ENCODE measurements at regions not wholly inside any gene's neighbourhood (a gene's known extent, or its start where the extent isn't known, plus 50 kb on each side); places are given as distances from the start of the nearest gene placed in this dataset.

DNA sequence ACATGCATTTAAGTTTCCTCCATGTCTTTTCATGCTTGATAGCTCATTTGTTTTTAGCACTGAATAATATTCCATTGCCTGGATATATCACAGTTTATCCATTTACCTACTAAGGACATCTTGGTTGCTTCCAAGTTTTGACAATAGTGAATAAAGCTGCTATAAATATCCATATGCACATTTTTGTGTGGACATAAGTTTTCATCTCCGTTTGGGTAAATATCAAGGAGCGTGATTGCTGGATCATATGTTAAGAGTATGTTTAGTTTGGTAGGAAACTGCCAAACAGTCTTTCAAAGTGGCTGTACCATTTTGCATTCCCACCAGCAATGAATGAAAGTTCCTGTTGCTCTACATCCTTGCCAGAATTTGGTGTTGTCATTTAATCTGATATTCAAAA lies 172.5 kb downstream of the DHX15 start:
- no peak for ATAC-seq

GRCh38 chr4:24411299-24411698 lies 173.1 kb downstream of the DHX15 start:
- Mint-ChIP-seq H3K9me3 (no peaks in the 10 kb centered on the region), H3K4me1 (no peaks in the 10 kb centered on the region), H3K36me3 (no peaks in the 10 kb centered on the region), H3K4me3 (no peak overlapping the region), H3K27me3 (peaks cover 3 to 27% (median 11%) of the 10 kb centered on the region in 5 donors), H3K27ac (no peak overlapping the region)
- POLR2A ChIA-PET = no interaction called here
- ATAC-seq = no peak
- no peak for DNase-seq

More for the DNA sequence above, 172.5 kb downstream of the DHX15 start:
- no peaks in the 10 kb centered on the region for H3K4me1 Mint-ChIP-seq
- POLR2A ChIA-PET = no interaction called here
- no peak for DNase-seq
- H3K9me3 Mint-ChIP-seq = no peaks in the 10 kb centered on the region
- H3K36me3 Mint-ChIP-seq = no peaks in the 10 kb centered on the region
- H3K4me3 Mint-ChIP-seq = no peak overlapping the region
- peaks cover 5 to 32% (median 14%) of the 10 kb centered on the region in 5 donors for H3K27me3 Mint-ChIP-seq
- no peak overlapping the region for H3K27ac Mint-ChIP-seq

DNA sequence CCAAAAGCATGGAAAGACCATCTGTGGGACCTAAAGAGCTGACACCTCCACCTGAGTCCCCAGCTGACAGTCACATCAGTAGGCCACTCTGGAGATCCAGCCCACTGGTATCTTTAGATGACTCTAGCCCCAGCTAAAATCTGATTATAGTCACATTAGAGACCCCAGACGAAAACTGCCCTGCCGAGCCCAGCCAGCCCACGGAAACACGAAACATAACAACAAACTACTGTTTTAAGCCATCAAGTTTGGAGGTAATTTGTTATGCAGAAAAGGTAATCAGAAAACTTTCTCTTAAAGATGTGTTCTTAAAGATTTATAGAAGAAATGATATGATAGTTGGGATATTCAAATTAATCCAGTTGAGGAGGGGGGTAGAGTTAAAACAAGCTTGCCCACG lies 175.7 kb downstream of the DHX15 start:
- Mint-ChIP-seq H3K4me3 (no peak overlapping the region), H3K36me3 (no peaks in the 10 kb centered on the region), H3K27ac (no peak overlapping the region), H3K4me1 (no peaks in the 10 kb centered on the region), H3K9me3 (no peaks in the 10 kb centered on the region), H3K27me3 (peaks cover 2 to 17% (median 5%) of the 10 kb centered on the region in 5 donors)
- DNase-seq = no peak
- POLR2A ChIA-PET = no interaction called here
- ATAC-seq = no peak

DNA sequence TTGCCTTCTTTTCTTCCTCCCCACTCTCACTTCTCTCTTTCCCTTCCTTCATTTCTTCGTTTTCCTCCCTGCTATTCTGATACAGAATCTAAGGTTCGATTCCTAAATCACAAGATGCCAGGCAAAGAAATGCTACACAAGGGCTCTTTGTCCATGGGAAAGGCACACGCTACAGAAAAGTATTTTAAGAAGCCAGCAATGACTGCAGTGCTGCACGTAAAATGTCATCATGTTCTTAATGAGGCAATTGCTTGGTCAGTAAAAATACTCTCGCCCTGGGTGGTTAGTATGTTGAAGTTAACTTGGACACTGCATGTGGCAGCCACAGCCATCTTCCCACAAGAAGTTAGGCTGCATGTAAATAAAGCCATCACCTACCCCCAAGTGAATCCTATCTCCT lies 178.4 kb downstream of the DHX15 start:
- H3K27me3 Mint-ChIP-seq = peaks cover 0 to 12% (median 6%) of the 10 kb centered on the region in 5 donors
- DNase-seq (no peak), ATAC-seq (no peak)
- H3K27ac Mint-ChIP-seq = no peak overlapping the region
- H3K9me3 Mint-ChIP-seq = no peaks in the 10 kb centered on the region
- H3K36me3 Mint-ChIP-seq = no peaks in the 10 kb centered on the region
- no peak overlapping the region for H3K4me3 Mint-ChIP-seq
- POLR2A ChIA-PET = no interaction called here
- no peaks in the 10 kb centered on the region for H3K4me1 Mint-ChIP-seq

DNA sequence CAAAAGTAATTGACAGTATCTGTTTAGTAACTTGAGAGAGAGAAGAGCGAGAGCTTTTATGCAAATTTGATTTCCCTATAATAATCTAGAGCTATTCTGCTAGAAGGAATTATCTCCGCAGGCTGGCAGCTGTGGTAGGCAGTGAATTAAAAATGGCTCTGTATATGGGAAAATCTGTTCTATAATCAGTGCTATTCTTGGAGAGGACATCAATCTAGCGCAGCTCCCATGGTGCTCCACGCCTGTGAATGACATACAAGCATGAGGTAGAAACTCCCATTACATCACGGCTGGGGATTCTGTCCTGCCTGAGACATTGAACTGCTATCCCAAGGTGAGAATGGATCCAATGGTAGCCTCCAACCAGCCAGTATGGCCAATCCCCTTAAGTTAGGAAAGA lies 179.0 kb downstream of the DHX15 start:
- POLR2A ChIA-PET = no interaction called here
- DNase-seq = no peak
- peaks cover 2 to 15% (median 6%) of the 10 kb centered on the region in 5 donors for H3K27me3 Mint-ChIP-seq
- ATAC-seq = no peak
- no peaks in the 10 kb centered on the region for H3K4me1 Mint-ChIP-seq
- H3K27ac Mint-ChIP-seq = no peak overlapping the region
- H3K4me3 Mint-ChIP-seq = no peak overlapping the region
- no peaks in the 10 kb centered on the region for H3K9me3 Mint-ChIP-seq
- H3K36me3 Mint-ChIP-seq = no peaks in the 10 kb centered on the region

DNA sequence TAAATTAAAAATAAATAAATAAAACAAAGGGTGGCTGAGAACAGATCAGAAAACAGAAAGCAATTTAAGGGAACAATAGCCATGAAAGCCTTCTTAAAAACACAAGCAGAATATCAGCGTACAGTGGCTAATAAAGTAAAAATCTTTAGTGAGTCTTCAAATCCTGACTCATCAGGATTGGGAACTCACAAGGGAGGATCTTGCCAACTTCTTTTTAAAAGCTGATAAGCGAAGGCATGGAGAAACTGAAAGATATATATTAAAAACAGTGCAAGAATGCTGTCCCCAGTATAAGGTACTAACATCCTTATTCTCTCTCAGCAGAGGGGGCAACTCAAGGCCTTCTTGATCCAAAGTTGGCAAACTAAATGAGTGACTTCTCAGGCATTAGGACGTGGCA lies 180.1 kb downstream of the DHX15 start:
- H3K9me3 Mint-ChIP-seq = no peaks in the 10 kb centered on the region
- peaks cover 2 to 15% (median 6%) of the 10 kb centered on the region in 5 donors for H3K27me3 Mint-ChIP-seq
- ATAC-seq (no peak), DNase-seq (no peak)
- POLR2A ChIA-PET = no interaction called here
- H3K4me3 Mint-ChIP-seq = no peak overlapping the region
- H3K27ac Mint-ChIP-seq = no peak overlapping the region
- no peaks in the 10 kb centered on the region for H3K36me3 Mint-ChIP-seq
- no peaks in the 10 kb centered on the region for H3K4me1 Mint-ChIP-seq

DNA sequence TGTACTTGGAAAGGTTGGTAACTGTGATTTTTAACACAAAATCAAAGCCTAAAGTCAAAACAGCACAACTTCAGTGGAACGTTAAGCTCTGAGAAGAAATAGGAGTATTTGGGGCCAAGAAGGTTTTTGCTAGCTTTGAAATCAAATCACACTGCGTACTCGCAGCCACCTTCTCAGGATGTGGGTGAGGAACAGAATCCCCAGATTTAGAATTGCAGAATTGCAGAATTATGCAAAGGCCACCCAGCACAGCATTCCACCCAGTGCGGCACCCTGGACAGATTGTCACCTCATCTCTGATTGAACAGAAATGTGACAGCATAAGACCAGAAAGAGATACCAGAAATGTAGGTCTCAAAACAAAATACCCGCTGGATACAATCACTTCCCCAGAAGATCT lies 181.1 kb downstream of the DHX15 start:
- H3K9me3 Mint-ChIP-seq = no peaks in the 10 kb centered on the region
- POLR2A ChIA-PET = no interaction called here
- H3K4me1 Mint-ChIP-seq = no peaks in the 10 kb centered on the region
- ATAC-seq (no peak), DNase-seq (no peak)
- H3K27me3 Mint-ChIP-seq = peaks cover 2 to 15% (median 6%) of the 10 kb centered on the region in 5 donors
- H3K27ac Mint-ChIP-seq = peak overlapping the region in 2 of 10 donors; percentile 7 to 49
- no peak overlapping the region for H3K4me3 Mint-ChIP-seq
- H3K36me3 Mint-ChIP-seq = no peaks in the 10 kb centered on the region

GRCh38 chr4:24400537-24400936 lies 183.8 kb downstream of the DHX15 start:
- Mint-ChIP-seq H3K27me3 (peaks cover 0 to 18% (median 3%) of the 10 kb centered on the region in 5 donors), H3K36me3 (no peaks in the 10 kb centered on the region), H3K27ac (no peak overlapping the region), H3K4me1 (no peaks in the 10 kb centered on the region), H3K9me3 (no peaks in the 10 kb centered on the region), H3K4me3 (no peak overlapping the region)
- POLR2A ChIA-PET = no interaction called here
- DNase-seq = no peak
- ATAC-seq = no peak

- no peaks in the 10 kb centered on the region for H3K4me1 Mint-ChIP-seq
- no peaks in the 10 kb centered on the region for H3K36me3 Mint-ChIP-seq
- POLR2A ChIA-PET = no interaction called here
- no peak overlapping the region for H3K27ac Mint-ChIP-seq
- DNase-seq = no peak
- no peaks in the 10 kb centered on the region for H3K9me3 Mint-ChIP-seq
- H3K4me3 Mint-ChIP-seq = no peak overlapping the region
- H3K27me3 Mint-ChIP-seq = peaks cover 0 to 16% (median 3%) of the 10 kb centered on the region in 5 donors
- no peak for ATAC-seq
These were observed 187.4 kb downstream of the DHX15 start for GRCh38 chr4:24396988-24397387.

DNA sequence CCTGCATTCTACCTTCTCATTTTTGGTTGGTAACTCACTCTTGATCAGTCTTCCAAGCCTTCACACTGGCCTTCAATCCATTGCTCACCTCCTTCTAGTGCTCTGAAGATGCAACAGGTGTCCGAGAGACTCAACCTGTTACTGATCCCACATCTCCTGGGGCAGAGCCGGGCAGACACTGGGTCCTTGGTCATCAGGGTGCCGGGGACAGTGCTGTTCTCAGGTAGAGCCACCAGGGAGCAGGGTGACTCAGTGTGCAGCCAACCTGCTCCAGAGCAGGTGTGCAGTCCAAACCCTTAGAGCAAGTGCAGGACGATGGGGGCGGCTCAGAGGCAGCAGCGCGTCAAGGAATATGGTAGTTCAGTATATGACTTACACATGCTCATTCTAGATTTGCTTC lies 188.4 kb downstream of the DHX15 start:
- POLR2A ChIA-PET = no interaction called here
- no peak for DNase-seq

GRCh38 chr4:24394041-24394440 lies 190.3 kb downstream of the DHX15 start:
- Mint-ChIP-seq H3K4me3 (no peak overlapping the region), H3K9me3 (no peaks in the 10 kb centered on the region), H3K27ac (no peak overlapping the region), H3K27me3 (peaks cover 0 to 13% (median 0%) of the 10 kb centered on the region in 5 donors), H3K4me1 (no peaks in the 10 kb centered on the region), H3K36me3 (no peaks in the 10 kb centered on the region)
- ATAC-seq (no peak), DNase-seq (no peak)
- POLR2A ChIA-PET = no interaction called here

More for the DNA sequence above, 188.4 kb downstream of the DHX15 start:
- H3K4me3 Mint-ChIP-seq = no peak overlapping the region
- no peaks in the 10 kb centered on the region for H3K4me1 Mint-ChIP-seq
- H3K36me3 Mint-ChIP-seq = no peaks in the 10 kb centered on the region
- peaks cover 0 to 13% (median 3%) of the 10 kb centered on the region in 5 donors for H3K27me3 Mint-ChIP-seq
- no peak overlapping the region for H3K27ac Mint-ChIP-seq
- ATAC-seq = no peak
- no peaks in the 10 kb centered on the region for H3K9me3 Mint-ChIP-seq

GRCh38 chr4:24392613-24393012 lies 191.7 kb downstream of the DHX15 start:
- Mint-ChIP-seq H3K36me3 (no peaks in the 10 kb centered on the region), H3K4me1 (no peaks in the 10 kb centered on the region), H3K4me3 (no peak overlapping the region), H3K27me3 (peaks cover 0 to 13% (median 0%) of the 10 kb centered on the region in 5 donors), H3K27ac (no peak overlapping the region), H3K9me3 (peaks cover 0 to 7% (median 0%) of the 10 kb centered on the region in 9 donors)
- DNase-seq (no peak), ATAC-seq (no peak)
- POLR2A ChIA-PET = no interaction called here

DNA sequence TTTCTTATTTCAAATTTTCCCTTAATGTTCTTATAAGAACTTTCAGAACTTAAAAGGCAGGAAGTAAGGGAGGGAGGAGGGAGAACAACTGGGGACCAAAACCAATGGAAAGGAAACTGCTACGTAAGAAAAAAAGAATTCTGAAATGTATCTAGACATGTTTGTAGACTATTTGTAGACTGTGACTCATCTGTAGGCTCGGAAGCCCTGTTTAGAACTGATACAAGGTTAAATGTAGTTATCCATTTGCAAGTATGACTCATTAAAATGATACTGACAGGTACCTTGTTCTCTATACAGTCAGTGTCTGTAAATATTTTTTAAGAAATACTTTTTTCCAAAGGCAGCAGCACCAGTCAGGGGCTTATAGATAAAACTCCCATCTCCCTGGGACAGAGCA lies 202.0 kb downstream of the DHX15 start:
- no peaks in the 10 kb centered on the region for H3K4me1 Mint-ChIP-seq
- ATAC-seq (no peak), DNase-seq (no peak)
- H3K27me3 Mint-ChIP-seq = peaks cover 6 to 29% (median 9%) of the 10 kb centered on the region in 5 donors
- H3K36me3 Mint-ChIP-seq = peaks cover 0 to 10% (median 2%) of the 10 kb centered on the region in 3 donors
- H3K27ac Mint-ChIP-seq = no peak overlapping the region
- peaks cover 0 to 35% (median 5%) of the 10 kb centered on the region in 9 donors for H3K9me3 Mint-ChIP-seq
- no peak overlapping the region for H3K4me3 Mint-ChIP-seq
- POLR2A ChIA-PET = no interaction called here

- Mint-ChIP-seq H3K27me3 (peaks cover 8 to 29% (median 9%) of the 10 kb centered on the region in 5 donors), H3K4me1 (no peaks in the 10 kb centered on the region), H3K9me3 (peaks cover 0 to 25% (median 5%) of the 10 kb centered on the region in 9 donors), H3K27ac (no peak overlapping the region), H3K4me3 (no peak overlapping the region), H3K36me3 (peaks cover 0 to 10% (median 0%) of the 10 kb centered on the region in 3 donors)
- DNase-seq = no peak
- no peak for ATAC-seq
- POLR2A ChIA-PET = no interaction called here
These were observed 203.2 kb downstream of the DHX15 start for GRCh38 chr4:24380957-24381665.
